ENCODE measurements at regions not wholly inside any gene's neighbourhood (a gene's known extent, or its start where the extent isn't known, plus 50 kb on each side); places are given as distances from the start of the nearest gene placed in this dataset.
"Not testable (repeated sequence)": the region's sequence is repeated elsewhere in the genome, so short reads cannot be mapped to it uniquely, and the experiment has no call there.

DNA sequence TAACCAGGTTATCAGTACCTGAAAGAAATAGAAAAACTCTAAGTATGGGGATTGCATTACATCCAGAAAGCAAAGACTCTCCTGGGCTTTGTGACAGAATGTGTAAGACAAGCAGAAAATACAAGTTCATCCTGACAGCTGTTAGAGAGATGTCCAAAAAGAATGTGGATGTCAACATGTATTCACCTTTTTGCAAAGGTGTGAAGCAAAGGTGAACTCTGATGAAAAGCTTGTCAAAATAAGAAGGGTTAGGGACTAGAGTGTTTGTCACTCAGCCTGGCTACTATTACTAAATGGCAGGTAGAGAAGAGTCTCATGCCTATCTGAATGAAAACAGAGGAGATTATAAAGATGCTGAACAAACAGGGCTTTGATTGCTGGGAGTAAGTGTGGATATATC lies 527.6 kb upstream of the CA10 start:
- no peak for DNase-seq

DNA sequence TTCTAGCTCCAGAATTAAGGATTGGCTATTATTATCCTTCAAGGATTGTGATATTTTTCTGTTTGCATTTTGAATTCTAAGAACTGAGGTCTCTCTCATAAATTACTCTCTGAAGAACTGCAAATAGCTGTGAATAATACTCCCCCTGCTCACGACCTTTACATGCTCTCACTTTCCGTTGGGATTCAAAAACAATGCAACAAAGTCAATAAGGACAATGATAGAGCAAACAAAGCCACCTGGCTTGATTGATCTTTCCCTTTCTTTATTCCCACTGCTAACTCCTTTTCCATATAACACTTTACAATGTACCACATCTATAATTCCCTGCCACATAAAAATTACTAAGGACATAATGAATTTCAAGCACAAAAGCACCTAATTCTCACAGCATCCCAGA lies 523.0 kb upstream of the CA10 start:
- DNase-seq: no peak

DNA sequence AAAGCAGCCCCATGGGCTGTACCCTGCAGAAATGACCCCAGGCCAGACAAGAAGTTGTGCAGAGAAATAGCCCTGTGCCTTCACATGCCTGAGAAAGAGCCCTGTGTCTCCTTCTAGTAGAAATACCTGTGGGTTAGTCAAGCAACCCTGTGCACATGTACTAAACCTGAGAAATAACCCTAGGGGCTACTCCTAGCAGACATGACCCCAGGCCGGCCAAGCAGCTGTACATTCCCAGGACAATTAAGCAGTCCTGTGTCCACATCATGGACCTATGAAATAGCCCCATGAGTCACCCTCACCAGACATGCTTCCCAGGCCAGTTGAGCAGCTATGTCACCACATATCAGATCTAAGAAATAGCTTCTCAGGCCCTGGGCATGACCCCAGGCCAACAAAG lies 519.7 kb upstream of the CA10 start:
- no peak for DNase-seq

DNA sequence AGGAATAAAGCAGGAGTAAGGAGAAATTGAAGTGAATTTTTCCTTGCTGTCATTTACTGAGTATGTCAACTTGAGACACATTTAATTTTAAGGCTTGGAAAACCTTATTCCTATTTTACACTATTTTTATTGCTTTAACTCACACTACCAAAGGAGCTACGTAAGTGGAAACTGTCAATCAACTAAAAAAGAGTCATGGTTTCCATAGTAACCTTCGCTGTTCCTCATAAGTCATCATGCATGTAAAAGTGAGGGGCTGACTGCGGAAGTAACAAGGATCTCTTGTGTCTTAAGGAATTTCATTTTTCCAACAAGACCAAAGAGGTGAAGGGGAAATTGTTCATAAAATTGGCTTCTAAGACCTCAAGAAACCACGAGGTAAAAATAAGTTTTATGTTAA lies 516.2 kb upstream of the CA10 start:
- DNase-seq: no peak

DNA sequence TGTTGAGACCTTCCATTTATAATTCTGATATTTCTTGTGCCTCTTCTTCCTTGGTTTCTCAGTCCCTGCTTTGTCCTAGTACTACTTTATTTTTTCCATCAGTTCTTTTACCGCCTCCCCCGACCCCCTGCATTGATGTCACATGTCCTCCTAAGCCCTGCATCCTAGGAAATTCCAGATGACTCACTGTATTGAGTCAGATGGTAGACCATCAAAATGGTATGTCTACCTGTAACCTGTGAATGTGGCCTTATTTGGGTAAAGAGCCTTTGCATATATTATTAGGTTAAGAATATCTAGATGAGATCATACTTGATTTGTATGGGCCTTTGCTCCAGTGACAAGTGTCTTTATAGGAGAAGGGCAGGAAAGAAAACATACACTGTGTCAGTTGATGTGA lies 515.3 kb upstream of the CA10 start:
- no peak for DNase-seq

DNA sequence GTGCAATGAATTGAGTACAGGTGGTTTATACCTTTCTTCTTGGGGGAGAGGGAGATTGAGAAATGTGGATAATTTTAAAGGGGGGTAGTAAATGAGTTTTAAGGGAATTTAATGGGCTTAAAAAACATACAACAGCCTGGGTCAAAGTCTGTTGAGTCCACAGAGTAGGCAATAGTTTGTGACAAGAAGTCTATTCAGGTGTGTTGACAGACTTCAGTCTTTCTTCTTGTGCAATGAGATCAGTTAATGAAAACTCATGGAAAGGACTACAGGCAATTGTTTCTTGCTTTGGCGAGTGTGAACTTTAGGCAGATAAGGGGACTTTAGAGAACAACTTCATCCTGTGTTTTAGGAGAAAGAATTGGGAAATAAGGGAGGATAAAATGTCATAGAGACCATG lies 507.8 kb upstream of the CA10 start:
- no peak for DNase-seq

DNA sequence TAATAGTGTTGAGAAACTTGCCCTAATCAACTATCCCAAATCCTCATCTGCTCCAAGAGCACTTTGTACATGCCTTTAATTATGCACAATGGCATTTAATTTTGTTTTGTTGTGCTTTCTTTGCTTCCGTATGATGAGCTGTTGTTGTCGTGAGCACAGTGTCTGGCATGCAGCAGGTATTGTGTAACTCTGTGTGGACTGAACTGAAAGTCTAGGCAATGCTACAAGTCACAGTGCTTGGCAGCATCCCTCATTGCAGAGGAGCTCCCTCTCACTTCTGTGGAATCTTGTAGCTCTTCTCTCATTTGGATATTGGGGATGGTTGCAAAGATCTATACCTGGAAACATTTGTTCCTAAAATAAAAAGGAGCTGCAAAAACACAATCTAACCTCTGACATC lies 502.2 kb upstream of the CA10 start:
- no peak for DNase-seq

DNA sequence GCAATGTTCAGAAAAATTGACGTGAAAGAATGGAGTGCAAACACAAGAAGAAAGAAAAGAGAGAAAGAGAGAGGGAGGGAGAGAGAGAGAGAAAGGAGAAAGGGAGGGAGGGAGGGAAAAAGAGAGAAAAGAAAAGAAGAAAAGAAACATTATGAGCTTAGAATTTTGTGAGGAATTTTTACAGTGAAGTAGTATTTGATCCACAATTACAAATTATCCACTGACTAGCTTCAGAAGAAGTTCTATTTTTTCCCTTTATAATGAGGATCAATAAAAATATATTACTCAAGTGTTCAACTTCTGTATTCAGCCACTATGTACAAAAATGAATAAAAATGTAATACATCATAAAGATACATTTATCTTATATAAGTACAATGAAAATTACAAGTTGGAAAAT lies 494.5 kb upstream of the CA10 start:
- DNase-seq: no peak

DNA sequence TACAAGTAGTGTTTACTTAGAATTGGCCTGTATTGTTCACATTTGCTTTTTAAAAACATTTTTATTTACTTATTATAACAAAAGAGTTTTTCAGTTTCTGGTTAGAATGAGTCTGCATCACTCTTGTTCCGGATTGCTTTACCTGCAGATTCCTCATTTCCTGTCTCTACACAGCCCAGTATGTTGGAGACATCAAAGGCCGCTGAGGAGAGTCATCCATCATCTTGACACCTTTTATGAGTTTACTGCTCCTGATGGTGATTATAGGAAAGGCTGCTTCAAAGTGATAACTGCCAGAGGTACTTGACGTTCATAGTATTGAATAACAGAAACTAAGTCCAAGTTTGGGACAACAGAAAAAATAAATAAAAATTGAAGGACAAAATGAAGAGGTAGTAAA lies 490.5 kb upstream of the CA10 start:
- no peak for DNase-seq

DNA sequence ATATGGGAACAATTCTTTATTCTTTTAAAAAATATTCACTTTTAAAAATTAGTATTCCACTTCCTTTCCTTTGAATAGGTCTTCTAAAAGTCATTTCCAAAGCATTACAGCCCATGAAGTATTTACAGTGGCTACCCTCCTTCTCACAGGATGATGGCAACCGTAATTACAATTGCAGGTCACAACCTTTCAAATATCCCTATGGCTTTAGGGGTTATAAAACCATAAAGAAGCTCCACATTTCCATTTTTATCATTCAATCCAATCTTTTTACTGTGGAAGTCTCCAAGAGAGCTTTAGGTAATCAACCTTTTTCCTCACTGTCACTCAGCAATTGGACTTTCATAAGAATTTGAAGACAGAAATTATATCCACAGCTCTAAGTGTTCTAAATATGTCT lies 488.9 kb upstream of the CA10 start:
- DNase-seq: no peak

DNA sequence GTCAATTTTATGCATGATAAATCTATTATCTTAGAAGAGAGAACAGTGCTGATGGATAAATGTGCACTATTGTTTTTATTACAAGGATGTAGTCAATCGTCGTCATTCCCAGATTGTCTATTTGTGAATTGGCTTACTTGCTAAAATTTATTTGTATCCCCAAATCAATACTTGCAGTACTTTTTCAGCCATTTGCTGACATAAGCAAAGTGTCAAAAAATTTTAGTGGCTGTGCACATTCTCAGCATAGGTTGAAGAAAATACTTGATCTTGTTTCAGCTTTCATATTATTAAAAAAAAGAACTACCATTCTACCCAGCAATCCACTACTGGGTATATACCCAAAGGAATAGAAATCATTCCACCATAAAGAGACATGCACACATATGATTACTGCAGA lies 477.9 kb upstream of the CA10 start:
- DNase-seq: no peak

DNA sequence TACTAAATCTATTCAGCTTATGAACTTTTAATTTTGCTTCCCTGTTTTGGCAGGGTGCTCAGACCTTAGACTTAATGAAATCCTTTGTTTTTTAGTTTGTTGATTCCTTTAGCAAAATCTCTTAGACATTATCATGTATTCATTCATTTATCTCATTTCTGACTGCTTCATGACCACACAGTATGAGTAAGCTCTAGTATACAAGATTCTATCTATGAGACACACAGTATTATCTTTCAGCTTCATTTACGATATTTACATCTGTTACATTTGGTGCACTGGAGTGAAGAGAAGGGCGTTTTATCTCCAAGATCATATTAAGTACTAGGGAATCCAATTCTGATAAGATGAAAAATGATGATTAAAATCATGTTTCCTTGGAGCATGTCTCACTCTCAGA lies 448.1 kb upstream of the CA10 start:
- no peak for DNase-seq

DNA sequence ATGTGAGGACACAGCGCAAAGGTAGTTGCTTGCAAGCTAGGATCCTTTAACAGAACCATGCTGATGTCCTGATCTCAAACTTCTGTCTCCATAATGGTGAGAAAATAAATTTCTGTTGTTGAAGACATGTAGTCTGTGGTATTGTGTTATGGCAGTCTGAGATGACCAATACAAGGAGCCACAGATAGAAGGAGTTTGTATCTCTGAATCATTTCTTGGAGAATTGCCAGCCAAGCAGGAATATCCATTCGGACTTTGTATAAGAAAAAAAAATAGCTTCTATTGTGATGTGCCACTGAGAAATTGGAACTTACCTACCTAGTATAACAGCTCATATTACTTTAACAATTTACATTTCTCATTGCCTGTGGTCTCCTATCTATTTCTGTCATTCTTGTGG lies 447.6 kb upstream of the CA10 start:
- DNase-seq: no peak

DNA sequence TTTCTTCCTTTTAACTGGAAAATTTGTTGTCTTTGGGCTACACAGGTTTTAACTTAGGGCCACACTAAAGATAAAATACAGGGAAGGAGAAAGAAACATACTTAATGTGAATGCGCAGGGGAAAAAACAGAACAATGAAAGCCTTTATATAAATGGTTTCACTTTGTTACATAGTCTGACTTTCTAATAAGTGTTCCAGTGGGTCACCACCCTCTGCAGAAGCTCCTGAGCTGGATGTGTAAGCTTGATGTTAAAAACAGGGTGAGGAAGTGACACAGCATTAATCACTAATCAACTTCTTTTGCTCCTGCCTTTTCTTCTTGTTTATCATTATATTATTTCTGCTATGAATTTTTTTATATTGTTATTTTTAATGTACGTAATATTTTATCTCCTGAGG lies 445.6 kb upstream of the CA10 start:
- no peak for DNase-seq

DNA sequence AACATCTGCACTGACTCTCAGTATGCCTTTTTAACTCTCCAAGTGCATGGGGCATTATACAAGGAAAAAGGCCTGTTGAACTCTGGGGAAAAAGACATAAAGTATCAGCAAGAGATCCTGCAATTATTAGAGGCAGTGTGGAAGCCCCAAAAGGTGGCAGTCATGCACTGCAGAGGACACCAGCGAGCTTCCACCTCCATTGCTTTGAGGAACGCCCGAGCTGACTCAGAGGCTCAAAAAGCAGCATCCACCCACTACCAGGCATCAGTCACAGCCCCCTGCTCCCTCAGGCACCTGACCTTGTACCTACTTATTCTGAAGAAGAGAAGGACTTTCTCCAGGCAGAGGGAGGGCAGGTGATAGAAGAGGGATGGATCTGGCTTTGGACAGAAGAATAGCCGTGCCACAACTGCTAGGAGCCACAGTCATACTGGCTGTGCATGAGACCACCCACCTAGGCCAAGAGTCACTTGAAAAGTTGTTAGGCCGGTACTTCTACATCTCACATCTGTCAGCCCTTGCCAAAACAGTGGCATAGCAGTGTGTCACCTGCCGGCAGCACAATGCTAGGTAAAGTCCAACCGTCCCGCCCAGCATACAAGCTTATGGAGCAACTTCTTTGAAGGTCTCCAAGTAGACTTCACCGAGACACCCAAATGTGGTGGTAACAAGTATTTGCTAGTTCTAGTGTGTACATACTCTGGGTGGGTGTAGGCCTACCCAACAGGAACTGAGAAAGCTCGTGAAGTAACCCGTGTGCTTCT lies 439.1 kb upstream of the CA10 start:
- DNase-seq: not testable (repeated sequence)

DNA sequence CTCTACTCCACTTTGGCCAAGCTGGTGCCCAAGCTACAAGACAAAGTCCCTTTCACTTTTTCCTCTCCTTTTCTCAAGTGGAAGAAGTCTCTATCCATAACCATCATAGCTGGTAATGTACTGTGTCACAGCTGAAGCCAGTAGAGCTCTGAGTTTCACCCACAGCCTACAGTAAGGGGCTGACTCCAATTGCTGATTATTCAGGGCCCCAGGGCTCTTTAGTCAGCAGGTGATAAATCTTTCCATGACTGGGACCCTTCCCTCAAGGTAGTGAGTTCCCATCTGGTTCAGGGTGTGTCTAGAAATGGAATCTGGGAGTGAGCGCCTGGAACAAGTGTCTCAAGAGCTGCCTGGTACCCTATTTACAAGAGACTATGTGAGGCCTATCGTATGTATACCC lies 436.0 kb upstream of the CA10 start:
- no peak for DNase-seq

DNA sequence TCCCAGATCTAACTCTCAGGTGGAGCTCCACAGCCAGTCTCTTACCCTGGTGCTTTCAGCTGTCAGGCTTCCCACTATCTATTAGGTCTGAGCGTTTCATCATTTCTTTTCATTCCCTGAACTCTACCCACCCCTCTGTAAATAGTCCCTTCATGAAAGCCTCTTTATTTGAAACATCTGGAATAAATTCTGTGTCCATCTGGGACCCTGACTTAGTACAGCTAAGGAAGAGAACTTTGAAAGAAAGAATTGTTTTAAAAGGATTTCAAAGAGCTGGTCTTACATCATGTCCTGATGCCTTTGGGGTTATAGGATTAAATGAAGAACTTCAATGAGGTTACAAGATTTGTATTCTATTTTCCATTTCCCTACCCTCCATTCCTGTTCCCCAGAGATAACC lies 388.5 kb upstream of the CA10 start:
- no peak for DNase-seq

DNA sequence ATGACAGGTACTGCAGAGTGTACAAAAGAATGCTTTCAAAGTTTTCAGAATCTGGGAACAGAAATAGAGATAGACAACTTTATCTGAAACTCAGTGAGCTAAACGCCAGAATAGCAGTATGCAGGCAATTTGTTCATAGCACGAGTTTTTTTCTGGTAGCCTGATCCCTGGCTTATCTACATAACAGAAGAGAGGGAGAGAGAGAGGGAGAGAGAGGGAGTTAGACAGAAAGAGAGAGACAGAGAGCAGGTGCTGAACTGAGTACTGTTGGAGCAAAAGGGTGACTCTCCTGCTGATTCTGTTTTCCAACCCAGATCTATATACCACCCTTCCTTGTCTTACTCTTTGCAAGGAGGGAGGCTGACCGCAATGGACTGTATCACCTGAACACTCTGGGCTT lies 388.0 kb upstream of the CA10 start:
- DNase-seq: no peak

DNA sequence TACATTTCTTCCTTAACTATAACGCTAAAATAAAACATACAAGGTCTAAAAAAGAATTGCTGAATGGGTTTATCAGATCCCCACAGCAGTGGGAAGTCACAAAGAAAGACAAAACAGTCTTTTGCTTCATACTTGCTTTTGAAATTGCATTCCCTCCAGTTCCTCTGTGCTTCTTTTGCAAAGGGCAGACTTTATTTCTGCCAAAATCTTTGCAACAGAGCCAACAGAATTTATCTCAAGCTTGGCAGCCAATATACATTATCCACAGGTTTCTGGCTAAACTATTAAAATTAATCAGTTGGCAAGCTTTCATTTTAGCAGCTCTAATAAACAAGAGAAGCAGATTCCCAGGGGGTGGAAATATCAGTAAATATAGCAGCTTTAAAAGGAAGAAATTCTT lies 378.9 kb upstream of the CA10 start:
- DNase-seq: no peak

DNA sequence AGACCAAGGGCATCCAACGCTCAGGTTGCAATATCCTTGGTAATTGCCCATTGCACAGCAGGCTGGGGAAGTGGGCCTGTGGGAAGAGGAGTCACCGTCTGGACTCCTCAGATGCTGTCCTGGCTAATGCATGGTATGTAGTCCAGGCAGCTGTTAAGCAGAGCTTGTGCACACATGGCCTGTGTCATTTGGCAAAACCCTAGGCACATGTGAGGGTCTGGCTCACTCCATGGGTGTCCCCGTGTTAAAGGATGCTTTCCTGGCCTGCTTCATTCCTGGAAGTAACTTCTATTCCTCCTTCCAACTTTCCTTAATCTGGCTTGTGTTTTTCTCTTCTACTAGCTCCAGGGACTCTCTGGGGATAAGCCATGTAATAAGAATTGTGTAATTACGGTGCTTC lies 378.0 kb upstream of the CA10 start:
- DNase-seq: no peak

DNA sequence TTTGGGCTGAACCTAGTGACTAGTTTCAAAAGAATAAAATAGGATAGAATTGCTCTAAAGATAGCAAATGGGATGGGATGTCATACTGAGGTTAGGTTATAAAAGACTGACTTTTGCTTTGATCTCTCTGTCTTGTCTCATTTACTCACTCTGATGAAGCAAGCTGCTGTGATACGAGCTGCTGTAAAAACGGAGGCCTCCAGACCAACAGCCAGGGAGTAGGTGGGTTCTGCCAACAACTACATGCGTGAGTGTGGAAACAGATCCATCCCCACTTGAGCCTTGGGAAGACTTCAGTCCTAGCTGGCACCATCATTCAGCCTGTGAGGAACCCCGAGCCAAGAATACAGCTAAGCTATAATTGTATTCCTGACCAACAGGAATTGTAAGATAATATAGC lies 373.9 kb upstream of the CA10 start:
- no peak for DNase-seq

DNA sequence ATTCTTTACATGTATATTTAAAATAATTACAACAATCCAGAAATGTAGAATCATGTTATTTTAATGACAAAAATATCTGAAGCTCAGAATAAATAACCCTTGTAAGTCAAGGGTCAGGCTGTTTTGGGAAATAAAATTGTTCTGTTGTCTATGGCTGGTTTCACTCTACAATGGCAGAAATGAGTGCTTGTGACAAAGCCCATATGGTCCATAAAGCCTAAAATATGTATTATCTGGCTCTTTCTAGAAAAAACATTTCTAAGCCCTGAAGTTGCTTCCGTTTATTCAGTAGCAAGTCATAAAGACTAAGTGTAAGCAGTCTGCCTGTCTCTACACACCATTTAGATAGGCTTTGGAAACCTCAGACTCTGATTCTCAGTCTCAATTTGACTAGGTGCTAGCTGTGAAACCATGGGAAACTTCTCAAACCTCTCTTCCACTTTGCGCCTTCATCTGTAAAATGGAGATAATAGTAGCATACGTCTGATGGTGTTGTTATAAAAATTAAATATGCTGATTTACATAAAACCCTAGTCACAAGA lies 365.7 kb upstream of the CA10 start:
- no peak for DNase-seq

DNA sequence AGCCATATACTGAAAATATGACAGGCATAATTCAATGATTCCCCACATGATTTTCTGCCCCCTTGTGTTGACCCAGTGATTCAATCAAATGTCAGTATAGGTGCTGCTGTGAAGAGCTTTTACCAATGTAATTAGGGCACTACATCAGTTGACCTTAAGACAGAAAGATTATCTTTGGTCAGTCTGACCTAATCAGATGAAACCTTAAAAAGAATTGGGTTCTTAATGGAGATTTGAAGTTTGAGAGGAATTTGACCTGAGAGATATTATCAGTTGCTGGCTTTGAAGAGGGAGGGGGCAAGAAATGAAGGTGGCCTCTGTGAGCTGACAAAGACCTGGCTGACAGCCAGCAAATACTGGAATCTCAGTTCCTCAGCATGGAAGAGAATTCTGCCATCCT lies 358.7 kb upstream of the CA10 start:
- no peak for DNase-seq

DNA sequence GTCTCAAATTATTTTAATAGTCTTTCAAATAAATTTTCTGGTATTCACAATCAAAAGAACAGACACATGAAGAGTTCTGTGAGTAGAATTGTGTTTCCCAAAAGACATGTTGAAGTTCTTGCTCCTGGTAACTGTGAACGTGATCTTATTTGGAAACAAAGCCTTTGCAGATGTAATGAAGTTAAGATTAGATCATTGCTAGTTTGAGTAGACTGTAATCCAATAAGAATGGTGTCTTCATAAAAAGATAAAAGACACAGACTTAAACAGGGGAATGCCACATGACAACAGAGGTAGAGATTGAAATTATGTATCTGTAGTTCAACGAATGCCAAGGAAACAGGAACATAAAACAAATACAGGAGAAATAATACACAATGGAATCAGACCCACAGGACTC lies 357.4 kb upstream of the CA10 start:
- no peak for DNase-seq

DNA sequence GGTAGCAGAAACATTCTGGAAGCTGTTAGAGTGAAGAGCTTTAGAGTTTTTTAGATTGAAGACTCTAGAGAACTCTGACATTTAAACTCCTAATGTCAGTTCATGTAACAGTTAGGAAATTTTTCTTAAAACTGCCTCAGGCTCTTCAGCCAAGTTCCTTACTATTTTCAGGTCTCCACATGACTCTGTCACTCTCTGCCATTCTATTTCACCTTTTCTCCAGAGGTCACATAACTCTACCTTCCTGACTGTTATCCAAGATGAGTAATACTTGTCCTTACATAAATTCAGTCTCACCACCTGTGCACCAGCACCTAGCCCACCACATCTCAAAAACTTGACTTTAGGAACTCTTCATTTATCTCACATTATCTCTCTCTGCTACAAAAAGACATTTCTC lies 347.1 kb upstream of the CA10 start:
- DNase-seq: no peak

DNA sequence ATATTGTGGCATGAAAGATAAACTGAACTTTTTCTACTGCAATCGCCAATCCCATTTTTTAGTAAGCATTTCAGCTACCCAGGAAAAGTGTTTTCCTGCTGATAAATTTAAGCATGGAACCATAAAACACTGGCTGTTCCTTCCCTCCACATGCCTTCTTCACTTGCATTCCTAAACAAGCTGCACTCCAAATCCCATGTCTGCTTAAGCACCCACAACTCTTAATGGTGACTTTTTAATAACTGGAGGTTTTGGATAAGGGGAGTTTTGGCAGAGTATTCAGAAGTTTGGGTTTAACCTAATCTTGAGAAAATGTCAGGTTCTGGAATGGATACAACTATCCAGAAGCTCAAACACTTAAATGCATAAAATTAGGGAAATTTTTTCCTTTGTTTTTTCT lies 345.6 kb upstream of the CA10 start:
- DNase-seq: no peak
